Coronary artery (tissue), 2 donors: ENCODE measurements at regions not wholly inside any gene's neighbourhood (a gene's known extent, or its start where the extent isn't known, plus 50 kb on each side); places are given as distances from the start of the nearest gene placed in this dataset.

Experiments used
- DNase-seq: peaks from one replicate; pipeline ENCODE4 v3.0.0-alpha.2; 2017; ENCODE audit warnings: low spot score
- H3K27ac ChIP-seq, 2 donors: fragments of 200-600 bp; sonication (generic); one replicate each; pipeline ENCODE4 v1.5.1; 2016 to 2019
- H3K4me3 ChIP-seq: fragments of 200-600 bp; sonication (generic); 2 replicates; pipeline ENCODE4 v1.5.1; 2016; ENCODE audit warnings: mild to moderate bottlenecking, moderate library complexity
- CTCF ChIP-seq: fragments of 200-600 bp; sonication (generic); IDR thresholded peaks from one replicate; pipeline ENCODE4 v1.5.1; 2019; ENCODE audit warnings: antibody characterized with exemption

- TF ChIP-seq CTCF, result no peak
- no peak overlapping the region for H3K4me3 ChIP-seq
- no peak overlapping the region for H3K27ac ChIP-seq
- DNase-seq, result no peak
Measured at GRCh38 chr14:29299372-29299771, 532.8 kb downstream of the FOXG1 start.

- Histone ChIP-seq H3K4me3 (no peak overlapping the region), H3K27ac (no peak overlapping the region)
- DNase-seq, result no peak
- TF ChIP-seq CTCF, result no peak
Measured at GRCh38 chr14:29301571-29301970, 535.0 kb downstream of the FOXG1 start.

GRCh38 chr14:29310210-29310609 is 543.6 kb downstream of the FOXG1 start:
- Histone ChIP-seq H3K4me3 (no peak overlapping the region), H3K27ac (no peak overlapping the region)
- no peak for TF ChIP-seq CTCF

GRCh38 chr14:29310757-29311156 is 544.2 kb downstream of the FOXG1 start:
- DNase-seq, result no peak
- no peak overlapping the region for H3K27ac ChIP-seq
- no peak overlapping the region for H3K4me3 ChIP-seq
- TF ChIP-seq CTCF, result no peak

More at GRCh38 chr14:29310210-29310609, 543.6 kb downstream of the FOXG1 start:
- no peak for DNase-seq

- H3K27ac ChIP-seq, result no peak overlapping the region
- no peak for DNase-seq
- no peak for TF ChIP-seq CTCF
- no peak overlapping the region for H3K4me3 ChIP-seq
Measured at GRCh38 chr14:29311983-29312382, 545.4 kb downstream of the FOXG1 start.

- Histone ChIP-seq H3K4me3 (no peak overlapping the region), H3K27ac (no peak overlapping the region)
- no peak for DNase-seq
- no peak for TF ChIP-seq CTCF
Measured at GRCh38 chr14:29316936-29317335, 550.3 kb downstream of the FOXG1 start.

GRCh38 chr14:29317423-29317822 is 550.8 kb downstream of the FOXG1 start:
- Histone ChIP-seq H3K27ac (no peak overlapping the region), H3K4me3 (no peak overlapping the region)
- no peak for TF ChIP-seq CTCF
- DNase-seq, result no peak
